ENCODE measurements at regions not wholly inside any gene's neighbourhood (a gene's known extent, or its start where the extent isn't known, plus 50 kb on each side); places are given as distances from the start of the nearest gene placed in this dataset.

- TF ChIP-seq POLR2A (IDR thresholded peaks at IDR 0.05) (no peak), CTCF (IDR thresholded peaks at IDR 0.05) (no peak)
- peak overlapping the region; percentile 21 to 48 for H3K27ac ChIP-seq
- peak in 1 of 2 donors; percentile 50 for DNase-seq
- peaks cover 0 to 1% of the 10 kb centered on the region in 2 donors for H3K4me1 ChIP-seq
- no peaks in the 10 kb centered on the region for H3K27me3 ChIP-seq
- no peak overlapping the region for H3K4me3 ChIP-seq
- intact Hi-C loops (cut with DNase I; ENCODE audit: low total_unique reads) = no loop called here
- H3K36me3 ChIP-seq = no peaks in the 10 kb centered on the region
- H3K9me3 ChIP-seq = no peaks in the 10 kb centered on the region
Observed at GRCh38 chr15:99511866-99512661, 53.7 kb upstream of the MEF2A start.

- no peak for DNase-seq
- intact Hi-C loops (cut with DNase I; ENCODE audit: low total_unique reads) = no loop called here
- no peak overlapping the region for H3K4me3 ChIP-seq
- H3K27ac ChIP-seq = no peak overlapping the region
- H3K4me1 ChIP-seq = no peaks in the 10 kb centered on the region
- no peaks in the 10 kb centered on the region for H3K27me3 ChIP-seq
- TF ChIP-seq CTCF (IDR thresholded peaks at IDR 0.05) = no peak
- TF ChIP-seq POLR2A (IDR thresholded peaks at IDR 0.05) = no peak
- H3K36me3 ChIP-seq = no peaks in the 10 kb centered on the region
- no peaks in the 10 kb centered on the region for H3K9me3 ChIP-seq
Observed at GRCh38 chr15:99514306-99514705, 51.5 kb upstream of the MEF2A start.

All from uterus (tissue), 3 donors.